ENCODE measurements at regions not wholly inside any gene's neighbourhood (a gene's known extent, or its start where the extent isn't known, plus 50 kb on each side); places are given as distances from the start of the nearest gene placed in this dataset.

DNA sequence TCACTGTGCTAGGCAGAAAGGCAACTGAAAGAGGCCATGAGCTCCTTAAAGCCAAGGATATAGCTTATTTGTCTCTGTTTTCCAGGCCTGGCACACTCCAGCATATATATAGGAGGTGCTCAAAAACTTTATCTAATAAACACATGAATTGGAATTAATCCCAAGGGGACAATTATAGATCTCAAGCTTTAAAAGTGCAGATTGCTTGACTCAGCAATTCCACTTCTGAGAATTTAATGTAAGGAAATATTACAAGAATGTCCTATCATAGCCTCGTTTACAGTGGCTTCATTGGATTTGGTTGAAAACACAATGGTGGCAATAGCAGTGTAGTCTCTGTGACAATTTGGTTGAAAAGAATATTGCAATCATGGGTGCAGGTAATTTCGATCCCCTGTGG lies 267.3 kb downstream of the SHQ1 start:
- Histone ChIP-seq H3K36me3 (replicated peaks; ENCODE audit: control insufficient read depth, insufficient read depth, low read length) (no peaks in the 10 kb centered on the region), H3K4me3 (ENCODE audit: insufficient read depth, low read depth, low read length) (no peak overlapping the region), H3K27me3 (ENCODE audit: control insufficient read depth, insufficient read depth, low read length) (no peaks in the 10 kb centered on the region)
- no peak for DNase-seq

- DNase-seq, result no peak
- H3K27me3 ChIP-seq (ENCODE audit: control insufficient read depth, insufficient read depth, low read length), result no peaks in the 10 kb centered on the region
These were observed 267.9 kb downstream of the SHQ1 start for GRCh38 chr3:72580246-72580756.

DNA sequence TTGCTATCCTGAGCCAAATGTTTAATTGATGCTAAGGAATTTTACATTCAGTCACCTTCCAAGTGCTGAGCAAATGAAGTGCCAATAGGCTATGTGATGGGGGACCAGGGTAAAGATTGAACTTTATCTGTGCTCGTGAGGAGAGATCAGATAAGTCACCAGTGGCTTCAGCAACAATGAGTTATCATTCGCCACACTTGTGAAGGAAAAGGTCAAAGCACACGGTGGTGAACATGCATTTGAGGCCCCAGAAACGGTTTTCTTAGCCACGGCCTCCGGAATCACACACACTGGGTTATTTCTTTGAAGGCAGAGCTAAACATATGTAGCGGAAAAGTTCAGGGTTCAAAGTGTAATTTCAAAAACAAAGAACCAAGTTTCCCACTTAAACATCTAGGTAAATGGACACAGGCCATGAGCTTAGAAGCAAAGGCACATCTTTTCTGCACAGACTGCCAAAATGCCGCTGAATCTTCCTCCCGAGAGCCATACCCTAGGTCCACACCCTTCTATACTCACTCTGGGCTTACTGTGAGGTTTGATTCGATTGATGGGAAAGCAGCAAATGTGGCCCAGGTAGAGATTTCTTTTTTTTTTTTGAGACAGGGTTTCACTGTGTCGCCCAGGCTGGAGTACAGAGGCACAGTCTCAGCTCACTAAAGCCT lies 268.5 kb downstream of the SHQ1 start:
- H3K27me3 ChIP-seq (ENCODE audit: control insufficient read depth, insufficient read depth, low read length), result no peaks in the 10 kb centered on the region
- no peak overlapping the region for H3K4me3 ChIP-seq (ENCODE audit: insufficient read depth, low read depth, low read length)

More at GRCh38 chr3:72580246-72580756, 267.9 kb downstream of the SHQ1 start:
- Histone ChIP-seq H3K36me3 (replicated peaks; ENCODE audit: control insufficient read depth, insufficient read depth, low read length) (no peaks in the 10 kb centered on the region), H3K4me3 (ENCODE audit: insufficient read depth, low read depth, low read length) (no peak overlapping the region)

GRCh38 chr3:72579191-72579580 lies 269.1 kb downstream of the SHQ1 start:
- no peak for DNase-seq
- no peaks in the 10 kb centered on the region for H3K36me3 ChIP-seq (replicated peaks; ENCODE audit: control insufficient read depth, insufficient read depth, low read length)
- H3K27me3 ChIP-seq (ENCODE audit: control insufficient read depth, insufficient read depth, low read length), result no peaks in the 10 kb centered on the region
- H3K4me3 ChIP-seq (ENCODE audit: insufficient read depth, low read depth, low read length), result no peak overlapping the region

More for the DNA sequence above, 268.5 kb downstream of the SHQ1 start:
- H3K36me3 ChIP-seq (replicated peaks; ENCODE audit: control insufficient read depth, insufficient read depth, low read length), result no peaks in the 10 kb centered on the region
- no peak for DNase-seq

- no peaks in the 10 kb centered on the region for H3K27me3 ChIP-seq (ENCODE audit: control insufficient read depth, insufficient read depth, low read length)
- DNase-seq, result no peak
- H3K36me3 ChIP-seq (replicated peaks; ENCODE audit: control insufficient read depth, insufficient read depth, low read length), result no peaks in the 10 kb centered on the region
- no peak overlapping the region for H3K4me3 ChIP-seq (ENCODE audit: insufficient read depth, low read depth, low read length)
These were observed 271.1 kb downstream of the SHQ1 start for GRCh38 chr3:72577190-72577589.

DNA sequence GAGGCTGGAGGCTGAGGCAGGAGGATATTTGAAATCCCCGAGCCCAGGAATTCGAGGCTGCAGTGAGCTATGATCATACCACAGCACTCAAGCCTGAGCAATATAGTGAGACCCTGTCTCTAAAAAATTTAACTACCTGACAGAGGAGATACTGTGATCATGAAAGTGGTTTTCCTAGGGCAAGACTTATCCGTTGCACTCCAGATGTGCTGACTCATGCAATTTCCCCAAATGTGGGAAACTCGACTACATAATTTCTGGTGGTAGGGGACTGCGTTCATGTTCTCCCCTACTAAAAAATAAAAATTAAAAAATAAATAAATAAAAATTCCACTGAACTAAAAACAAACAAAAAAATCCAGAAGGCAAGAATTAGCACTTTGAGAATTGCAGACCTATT lies 271.7 kb downstream of the SHQ1 start:
- Histone ChIP-seq H3K36me3 (replicated peaks; ENCODE audit: control insufficient read depth, insufficient read depth, low read length) (no peaks in the 10 kb centered on the region), H3K4me3 (ENCODE audit: insufficient read depth, low read depth, low read length) (no peak overlapping the region), H3K27me3 (ENCODE audit: control insufficient read depth, insufficient read depth, low read length) (no peaks in the 10 kb centered on the region)
- no peak for DNase-seq

DNA sequence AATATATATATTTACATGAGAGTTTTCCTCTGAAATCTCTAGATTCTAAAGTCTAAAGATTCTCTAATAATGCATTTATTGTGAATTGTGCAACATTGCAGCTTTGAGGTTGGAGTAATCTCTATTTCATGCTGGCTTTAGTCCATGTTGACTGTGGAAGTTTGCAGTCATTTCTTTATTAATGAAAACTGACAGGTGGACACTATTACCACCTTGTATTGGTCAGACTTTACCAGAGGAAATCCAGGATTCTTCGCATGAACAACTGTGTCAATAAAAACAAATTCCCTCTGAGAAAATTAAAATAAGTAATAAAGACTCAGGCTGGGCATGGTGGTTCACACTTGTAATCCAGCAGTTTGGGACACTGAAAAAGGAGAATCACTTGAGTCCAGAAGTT lies 274.1 kb downstream of the SHQ1 start:
- Histone ChIP-seq H3K27me3 (ENCODE audit: control insufficient read depth, insufficient read depth, low read length) (no peaks in the 10 kb centered on the region), H3K36me3 (replicated peaks; ENCODE audit: control insufficient read depth, insufficient read depth, low read length) (no peaks in the 10 kb centered on the region), H3K4me3 (ENCODE audit: insufficient read depth, low read depth, low read length) (no peak overlapping the region)
- DNase-seq, result no peak

GRCh38 chr3:72573051-72573450 lies 275.2 kb downstream of the SHQ1 start:
- DNase-seq, result no peak
- H3K36me3 ChIP-seq (replicated peaks; ENCODE audit: control insufficient read depth, insufficient read depth, low read length), result no peaks in the 10 kb centered on the region
- no peak overlapping the region for H3K4me3 ChIP-seq (ENCODE audit: insufficient read depth, low read depth, low read length)
- H3K27me3 ChIP-seq (ENCODE audit: control insufficient read depth, insufficient read depth, low read length), result no peaks in the 10 kb centered on the region

- DNase-seq, result no peak
- no peak overlapping the region for H3K4me3 ChIP-seq (ENCODE audit: insufficient read depth, low read depth, low read length)
- H3K27me3 ChIP-seq (ENCODE audit: control insufficient read depth, insufficient read depth, low read length), result no peaks in the 10 kb centered on the region
- no peaks in the 10 kb centered on the region for H3K36me3 ChIP-seq (replicated peaks; ENCODE audit: control insufficient read depth, insufficient read depth, low read length)
These were observed 275.7 kb downstream of the SHQ1 start for GRCh38 chr3:72572489-72573007.

GRCh38 chr3:72571638-72572114 lies 276.6 kb downstream of the SHQ1 start:
- H3K36me3 ChIP-seq (replicated peaks; ENCODE audit: control insufficient read depth, insufficient read depth, low read length), result no peaks in the 10 kb centered on the region
- no peak overlapping the region for H3K4me3 ChIP-seq (ENCODE audit: insufficient read depth, low read depth, low read length)
- no peaks in the 10 kb centered on the region for H3K27me3 ChIP-seq (ENCODE audit: control insufficient read depth, insufficient read depth, low read length)
- DNase-seq, result no peak

DNA sequence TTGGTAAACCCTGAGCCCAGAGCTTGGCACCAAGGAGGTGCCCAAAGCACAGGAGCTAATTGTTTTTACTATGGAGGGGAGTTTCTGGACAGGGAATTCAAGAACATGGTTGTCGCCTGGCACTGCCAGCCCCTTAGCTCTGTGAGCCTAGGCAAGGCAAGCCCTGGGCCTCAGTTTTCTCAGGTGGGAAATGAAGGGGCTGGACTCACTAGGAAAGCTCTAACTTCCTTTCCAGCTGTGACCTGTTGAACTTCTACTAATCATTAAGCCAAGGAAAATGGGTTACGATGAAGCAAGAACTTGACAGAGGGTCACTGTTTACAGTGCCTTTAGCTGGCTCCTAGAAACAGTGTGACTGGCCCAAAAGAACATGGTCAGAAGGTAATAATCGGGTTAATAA lies 277.2 kb downstream of the SHQ1 start:
- Histone ChIP-seq H3K4me3 (ENCODE audit: insufficient read depth, low read depth, low read length) (no peak overlapping the region), H3K36me3 (replicated peaks; ENCODE audit: control insufficient read depth, insufficient read depth, low read length) (no peaks in the 10 kb centered on the region), H3K27me3 (ENCODE audit: control insufficient read depth, insufficient read depth, low read length) (no peaks in the 10 kb centered on the region)
- no peak for DNase-seq

DNA sequence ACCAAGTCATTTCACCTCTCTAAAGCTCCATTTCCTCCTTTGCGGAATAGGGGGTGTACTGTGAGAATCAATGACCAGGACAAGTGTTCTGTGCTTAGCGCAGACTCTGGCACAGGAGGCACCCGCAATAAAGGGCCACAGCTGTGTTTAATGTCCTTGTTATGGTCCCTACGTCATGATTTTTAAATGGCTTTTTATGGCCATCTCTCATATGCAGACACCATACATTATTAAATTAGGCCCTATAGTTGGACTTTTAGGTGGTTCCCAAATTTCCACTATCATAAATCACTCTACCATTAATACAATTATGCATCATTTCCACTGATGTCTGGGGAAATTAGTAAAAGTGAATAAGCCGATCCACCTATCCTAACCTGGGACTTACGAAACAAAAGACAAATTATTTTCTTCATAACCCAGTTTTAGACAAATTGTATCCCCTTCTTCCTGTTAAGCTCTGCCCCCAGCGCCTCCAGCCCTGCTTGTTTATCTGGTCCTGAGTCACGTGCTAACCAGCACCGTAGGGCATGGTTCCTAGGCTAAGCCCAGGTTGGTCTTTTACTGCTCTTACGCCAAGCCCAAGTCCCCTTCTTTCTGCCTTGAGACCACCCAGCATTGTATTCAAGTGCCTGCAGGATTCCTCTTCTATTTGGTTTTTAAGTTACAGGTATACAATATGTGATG lies 278.3 kb downstream of the SHQ1 start:
- no peaks in the 10 kb centered on the region for H3K27me3 ChIP-seq (ENCODE audit: control insufficient read depth, insufficient read depth, low read length)
- H3K4me3 ChIP-seq (ENCODE audit: insufficient read depth, low read depth, low read length), result no peak overlapping the region
- DNase-seq, result no peak
- no peaks in the 10 kb centered on the region for H3K36me3 ChIP-seq (replicated peaks; ENCODE audit: control insufficient read depth, insufficient read depth, low read length)

- Histone ChIP-seq H3K27me3 (ENCODE audit: control insufficient read depth, insufficient read depth, low read length) (no peaks in the 10 kb centered on the region), H3K4me3 (ENCODE audit: insufficient read depth, low read depth, low read length) (no peak overlapping the region), H3K36me3 (replicated peaks; ENCODE audit: control insufficient read depth, insufficient read depth, low read length) (no peaks in the 10 kb centered on the region)
- no peak for DNase-seq
These were observed 280.2 kb downstream of the SHQ1 start for GRCh38 chr3:72568083-72568482.

DNA sequence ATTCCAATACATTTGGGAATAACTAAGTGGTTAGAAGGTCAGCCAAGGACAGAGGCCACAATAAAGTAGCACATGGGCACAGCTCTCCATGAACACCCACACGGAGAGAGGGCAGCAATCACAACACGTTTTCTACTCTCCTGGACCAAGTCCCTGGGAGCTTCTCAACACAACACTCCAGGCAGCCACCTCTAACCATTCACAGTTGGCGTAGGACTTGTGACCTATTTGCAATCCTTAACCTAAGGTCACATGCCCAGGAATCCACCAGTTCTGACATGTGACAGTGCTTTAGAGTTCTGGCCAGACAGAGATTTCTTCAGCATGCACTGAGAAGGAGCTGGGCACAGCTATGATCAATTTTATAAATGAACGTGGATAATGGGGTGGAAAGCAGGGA lies 280.8 kb downstream of the SHQ1 start:
- no peaks in the 10 kb centered on the region for H3K36me3 ChIP-seq (replicated peaks; ENCODE audit: control insufficient read depth, insufficient read depth, low read length)
- H3K27me3 ChIP-seq (ENCODE audit: control insufficient read depth, insufficient read depth, low read length), result no peaks in the 10 kb centered on the region
- H3K4me3 ChIP-seq (ENCODE audit: insufficient read depth, low read depth, low read length), result no peak overlapping the region
- DNase-seq, result no peak

- DNase-seq, result no peak
- Histone ChIP-seq H3K27me3 (ENCODE audit: control insufficient read depth, insufficient read depth, low read length) (no peaks in the 10 kb centered on the region), H3K36me3 (replicated peaks; ENCODE audit: control insufficient read depth, insufficient read depth, low read length) (no peaks in the 10 kb centered on the region), H3K4me3 (ENCODE audit: insufficient read depth, low read depth, low read length) (no peak overlapping the region)
These were observed 282.7 kb downstream of the SHQ1 start for GRCh38 chr3:72565593-72565992.

Measured in H7 (cell line).